ENCODE measurements at regions not wholly inside any gene's neighbourhood (a gene's known extent, or its start where the extent isn't known, plus 50 kb on each side); places are given as distances from the start of the nearest gene placed in this dataset.

- DNase-seq (ENCODE audit: low read depth in 2 of 2) = no peak
Observed at GRCh38 chr5:2569774-2570542, 181.5 kb downstream of the IRX2 start.

- DNase-seq (ENCODE audit: low read depth in 2 of 2) = no peak
Observed at GRCh38 chr5:2569176-2569575, 182.3 kb downstream of the IRX2 start.

GRCh38 chr5:2566284-2566683, 185.2 kb downstream of the IRX2 start:
- no peak for DNase-seq (ENCODE audit: low read depth in 2 of 2)

- DNase-seq (ENCODE audit: low read depth in 2 of 2) = no peak
Observed at GRCh38 chr5:2565147-2565546, 186.3 kb downstream of the IRX2 start.

- no peak for DNase-seq (ENCODE audit: low read depth in 2 of 2)
Observed at GRCh38 chr5:2563046-2563445, 188.4 kb downstream of the IRX2 start.

- DNase-seq (ENCODE audit: low read depth in 2 of 2) = no peak
Observed at GRCh38 chr5:2562036-2562435, 189.4 kb downstream of the IRX2 start.

- DNase-seq (ENCODE audit: low read depth in 2 of 2) = no peak
Observed at GRCh38 chr5:2560435-2560834, 191.0 kb downstream of the IRX2 start.

GRCh38 chr5:2557435-2557834, 194.0 kb downstream of the IRX2 start:
- DNase-seq (ENCODE audit: low read depth in 2 of 2) = no peak

GRCh38 chr5:2556375-2556966, 195.0 kb downstream of the IRX2 start:
- DNase-seq (ENCODE audit: low read depth in 2 of 2) = no peak

GRCh38 chr5:2553611-2554010, 197.9 kb downstream of the IRX2 start:
- DNase-seq (ENCODE audit: low read depth in 2 of 2) = no peak

GRCh38 chr5:2550509-2550908, 201.0 kb downstream of the IRX2 start:
- DNase-seq (ENCODE audit: low read depth in 2 of 2) = no peak

GRCh38 chr5:2549900-2550299, 201.6 kb downstream of the IRX2 start:
- no peak for DNase-seq (ENCODE audit: low read depth in 2 of 2)

GRCh38 chr5:2549354-2549753, 202.1 kb downstream of the IRX2 start:
- DNase-seq (ENCODE audit: low read depth in 2 of 2) = no peak

- no peak for DNase-seq (ENCODE audit: low read depth in 2 of 2)
Observed at GRCh38 chr5:2546938-2547337, 204.5 kb downstream of the IRX2 start.

- no peak for DNase-seq (ENCODE audit: low read depth in 2 of 2)
Observed at GRCh38 chr5:2544003-2544402, 207.5 kb downstream of the IRX2 start.

- no peak for DNase-seq (ENCODE audit: low read depth in 2 of 2)
Observed at GRCh38 chr5:2542821-2543220, 208.7 kb downstream of the IRX2 start.

- no peak for DNase-seq (ENCODE audit: low read depth in 2 of 2)
Observed at GRCh38 chr5:2542026-2542425, 209.5 kb downstream of the IRX2 start.

- DNase-seq (ENCODE audit: low read depth in 2 of 2) = no peak
Observed at GRCh38 chr5:2538169-2538568, 213.3 kb downstream of the IRX2 start.

GRCh38 chr5:2537378-2538145, 213.9 kb downstream of the IRX2 start:
- DNase-seq (ENCODE audit: low read depth in 2 of 2) = no peak

- no peak for DNase-seq (ENCODE audit: low read depth in 2 of 2)
Observed at GRCh38 chr5:2536632-2537377, 214.7 kb downstream of the IRX2 start.

GRCh38 chr5:2534970-2535369, 216.5 kb downstream of the IRX2 start:
- no peak for DNase-seq (ENCODE audit: low read depth in 2 of 2)

- DNase-seq (ENCODE audit: low read depth in 2 of 2) = no peak
Observed at GRCh38 chr5:2534251-2534650, 217.2 kb downstream of the IRX2 start.

Measured in stimulated activated CD4-positive, alpha-beta T cell treated with anti-CD3 and anti-CD28 coated beads, Interleukin-4, amount 100 ng/mL, for 48 hours (primary cell).